CD4-positive, alpha-beta T cell (primary cell): ENCODE measurements at regions not wholly inside any gene's neighbourhood (a gene's known extent, or its start where the extent isn't known, plus 50 kb on each side); places are given as distances from the start of the nearest gene placed in this dataset.

Experiments
- ATAC-seq: fragments of 200-7000 bp; cut with Tn5 transposase; one replicate; pipeline ENCODE4 v1.10.0; 2022; ENCODE audit warnings: mild to moderate bottlenecking; ENCODE audit not compliant: poor library complexity
- CTCF ChIA-PET: fragments of 350-600 bp; sonication (Branson Sonifier 250); formaldehyde crosslinking; loops from one replicate; lab custom pipeline; 2021; ENCODE audit warnings: antibody characterized with exemption, inconsistent platforms; lab: Charles Lee
- POLR2A ChIA-PET: fragments of 350-600 bp; sonication (Branson Sonifier 250); formaldehyde crosslinking; loops from one replicate; lab custom pipeline; 2021; ENCODE audit warnings: antibody characterized with exemption, inconsistent platforms; lab: Charles Lee
- DNase-seq, 14 experiments: peaks; one replicate each; pipeline ENCODE4 v3.0.0-alpha.2; 2013 to 2020; ENCODE audit warnings: mixed read lengths in 2 of 14
- H3K27ac ChIP-seq, 2 donors: one replicate each; pipeline versions ENCODE4 v1.5.1 to v1.7.0; 2013; ENCODE audit warnings: low read length in 2 of 2, low read depth in 1 of 2, mild to moderate bottlenecking in 1 of 2
- H3K27me3 ChIP-seq, 2 experiments: 1 replicate in 1 of 2; 2 replicates in 1 of 2; pipeline versions ENCODE4 v1.6.1 to v1.7.0; 2013; ENCODE audit warnings: low read length in 2 of 2, control low read depth in 1 of 2, mild to moderate bottlenecking in 1 of 2, moderate library complexity in 1 of 2; ENCODE audit not compliant: insufficient read depth in 2 of 2, control insufficient read depth in 1 of 2
- H3K36me3 ChIP-seq: one replicate; pipeline ENCODE4 v1.6.1; 2013; ENCODE audit warnings: low read length, control low read depth; ENCODE audit not compliant: insufficient read depth
- H3K4me1 ChIP-seq: one replicate; pipeline ENCODE4 v1.6.1; 2013; ENCODE audit warnings: low read length, control low read depth; ENCODE audit not compliant: insufficient read depth
- H3K4me3 ChIP-seq: one replicate; pipeline ENCODE4 v1.5.1; 2013; ENCODE audit warnings: mild to moderate bottlenecking, low read length, moderate library complexity
- H3K9me3 ChIP-seq, 2 experiments: 1 replicate in 1 of 2; 2 replicates in 1 of 2; pipeline versions ENCODE4 v1.6.1 to v1.7.0; 2013; ENCODE audit warnings: low read length in 2 of 2, mild to moderate bottlenecking in 2 of 2, control low read depth in 1 of 2, moderate library complexity in 1 of 2; ENCODE audit not compliant: control insufficient read depth in 1 of 2, insufficient read depth in 1 of 2
- H3K27ac Mint-ChIP-seq: one replicate; pipeline ENCODE4 v1.8.0; 2020; ENCODE audit warnings: mixed read lengths
- H3K27me3 Mint-ChIP-seq: one replicate; pipeline ENCODE4 v1.8.0; 2021; ENCODE audit warnings: mixed read lengths
- H3K36me3 Mint-ChIP-seq: one replicate; pipeline ENCODE4 v1.8.0; 2021; ENCODE audit warnings: low read depth, mixed read lengths
- H3K4me1 Mint-ChIP-seq: one replicate; pipeline ENCODE4 v1.8.0; 2021; ENCODE audit warnings: low read depth, mixed read lengths
- H3K4me3 Mint-ChIP-seq: one replicate; pipeline ENCODE4 v1.8.0; 2020; ENCODE audit warnings: mild to moderate bottlenecking, mixed read lengths
- H3K9me3 Mint-ChIP-seq: one replicate; pipeline ENCODE4 v1.8.0; 2020; ENCODE audit warnings: mixed read lengths
- CTCF ChIP-seq: fragments of 200-600 bp; IDR thresholded peaks from one replicate; pipeline ENCODE4 v1.8.0; 2022; ENCODE audit warnings: antibody characterized with exemption, mild to moderate bottlenecking
- intact Hi-C, 2 experiments: fragments of 100-400 bp; cut with DNase I in 1 of 2; cut with micrococcal nuclease in 1 of 2; formaldehyde crosslinking; loops; one replicate each; pipeline versions ENCODE4 v1.15.1 to v1.9.0; 2023 to 2025; cut with DNase I, micrococcal nuclease

GRCh38 chr1:113275691-113276090 is 114.6 kb upstream of the MAGI3 start:
- Mint-ChIP-seq H3K27ac (no peak overlapping the region), H3K27me3 (peaks cover 37% of the 10 kb centered on the region), H3K9me3 (no peaks in the 10 kb centered on the region), H3K4me3 (no peak overlapping the region), H3K4me1 (no peaks in the 10 kb centered on the region), H3K36me3 (no peaks in the 10 kb centered on the region)
- H3K4me3 ChIP-seq = no peak overlapping the region
- POLR2A ChIA-PET = no interaction called here
- peaks cover 0 to 6% of the 10 kb centered on the region in 2 experiments for H3K27me3 ChIP-seq
- CTCF ChIA-PET = no interaction called here
- no peak overlapping the region for H3K27ac ChIP-seq
- H3K9me3 ChIP-seq = no peaks in the 10 kb centered on the region
- TF ChIP-seq CTCF = no peak
- DNase-seq (no peak), ATAC-seq (no peak)
- H3K36me3 ChIP-seq = no peaks in the 10 kb centered on the region
- intact Hi-C loops = no loop called here
- no peaks in the 10 kb centered on the region for H3K4me1 ChIP-seq

GRCh38 chr1:113276507-113276906 is 113.8 kb upstream of the MAGI3 start:
- POLR2A ChIA-PET = no interaction called here
- H3K4me1 ChIP-seq = no peaks in the 10 kb centered on the region
- CTCF ChIA-PET = no interaction called here
- H3K36me3 ChIP-seq = no peaks in the 10 kb centered on the region
- no peak overlapping the region for H3K4me3 ChIP-seq
- H3K27me3 ChIP-seq = peaks cover 0 to 10% of the 10 kb centered on the region in 2 experiments
- intact Hi-C loops = no loop called here
- Mint-ChIP-seq H3K27me3 (peaks cover 42% of the 10 kb centered on the region), H3K4me3 (no peak overlapping the region), H3K4me1 (no peaks in the 10 kb centered on the region), H3K36me3 (no peaks in the 10 kb centered on the region), H3K27ac (no peak overlapping the region), H3K9me3 (no peaks in the 10 kb centered on the region)
- no peak for TF ChIP-seq CTCF
- ATAC-seq (no peak), DNase-seq (no peak)
- H3K27ac ChIP-seq = no peak overlapping the region
- H3K9me3 ChIP-seq = no peaks in the 10 kb centered on the region

- intact Hi-C loops = no loop called here
- no peak overlapping the region for H3K27ac Mint-ChIP-seq
- DNase-seq = no peak
- H3K4me3 ChIP-seq = no peak overlapping the region
- peaks cover 0 to 10% of the 10 kb centered on the region in 2 experiments for H3K27me3 ChIP-seq
- H3K4me1 ChIP-seq = no peaks in the 10 kb centered on the region
- ChIA-PET POLR2A (interaction anchor here (0.7 kb wide), 1 partner anchor 11 kb away, joined by 3 read pairs; no protein-coding TSS in a partner anchor), CTCF (no interaction called here)
- ATAC-seq = no peak
- no peaks in the 10 kb centered on the region for H3K4me1 Mint-ChIP-seq
- H3K9me3 ChIP-seq = no peaks in the 10 kb centered on the region
- H3K4me3 Mint-ChIP-seq = no peak overlapping the region
- peaks cover 31% of the 10 kb centered on the region for H3K27me3 Mint-ChIP-seq
- H3K27ac ChIP-seq = no peak overlapping the region
- H3K9me3 Mint-ChIP-seq = no peaks in the 10 kb centered on the region
- no peaks in the 10 kb centered on the region for H3K36me3 ChIP-seq
- no peaks in the 10 kb centered on the region for H3K36me3 Mint-ChIP-seq
- no peak for TF ChIP-seq CTCF
These were observed 111.9 kb upstream of the MAGI3 start for GRCh38 chr1:113278371-113278770.
